ENCODE measurements at regions not wholly inside any gene's neighbourhood (a gene's known extent, or its start where the extent isn't known, plus 50 kb on each side); places are given as distances from the start of the nearest gene placed in this dataset.

DNA sequence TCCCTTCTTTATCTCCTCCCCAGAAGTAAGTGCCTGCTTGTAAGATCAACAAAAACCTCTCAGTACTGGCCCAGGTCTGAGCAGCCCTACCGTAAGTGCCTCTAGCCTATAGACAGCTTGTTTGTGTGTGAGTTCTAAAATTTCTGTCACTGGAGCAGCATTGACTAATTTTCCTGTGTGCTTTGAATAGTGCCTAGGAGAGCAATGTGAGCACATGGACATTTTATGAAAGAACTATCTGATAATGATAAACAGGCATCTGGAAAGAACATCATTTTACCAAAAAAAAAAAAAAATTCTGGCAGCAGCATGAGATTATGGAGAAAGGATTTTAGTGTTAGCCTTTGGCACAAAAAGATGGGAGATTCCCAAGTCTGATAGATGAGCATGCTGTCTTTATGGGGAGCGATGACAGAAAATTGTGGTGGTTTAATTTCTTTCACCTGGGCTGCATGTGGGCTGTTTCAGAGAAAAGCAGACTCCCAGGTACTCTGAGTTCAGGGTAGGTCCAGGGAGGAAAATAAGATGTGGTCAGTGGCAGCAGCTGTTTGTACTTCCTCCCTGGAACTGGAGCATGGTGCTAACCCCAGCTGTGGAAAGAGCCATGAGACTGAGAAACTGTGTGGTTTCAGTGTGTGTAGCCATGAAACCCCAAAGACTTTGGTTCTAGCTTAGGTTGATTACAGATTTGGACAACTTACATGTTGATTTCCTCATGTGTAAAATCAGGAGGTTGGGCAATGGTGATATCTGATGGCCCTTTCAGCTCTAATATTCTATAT is 419.9 kb downstream of the NTRK2 start:
- TF ChIP-seq, protein P1, sequence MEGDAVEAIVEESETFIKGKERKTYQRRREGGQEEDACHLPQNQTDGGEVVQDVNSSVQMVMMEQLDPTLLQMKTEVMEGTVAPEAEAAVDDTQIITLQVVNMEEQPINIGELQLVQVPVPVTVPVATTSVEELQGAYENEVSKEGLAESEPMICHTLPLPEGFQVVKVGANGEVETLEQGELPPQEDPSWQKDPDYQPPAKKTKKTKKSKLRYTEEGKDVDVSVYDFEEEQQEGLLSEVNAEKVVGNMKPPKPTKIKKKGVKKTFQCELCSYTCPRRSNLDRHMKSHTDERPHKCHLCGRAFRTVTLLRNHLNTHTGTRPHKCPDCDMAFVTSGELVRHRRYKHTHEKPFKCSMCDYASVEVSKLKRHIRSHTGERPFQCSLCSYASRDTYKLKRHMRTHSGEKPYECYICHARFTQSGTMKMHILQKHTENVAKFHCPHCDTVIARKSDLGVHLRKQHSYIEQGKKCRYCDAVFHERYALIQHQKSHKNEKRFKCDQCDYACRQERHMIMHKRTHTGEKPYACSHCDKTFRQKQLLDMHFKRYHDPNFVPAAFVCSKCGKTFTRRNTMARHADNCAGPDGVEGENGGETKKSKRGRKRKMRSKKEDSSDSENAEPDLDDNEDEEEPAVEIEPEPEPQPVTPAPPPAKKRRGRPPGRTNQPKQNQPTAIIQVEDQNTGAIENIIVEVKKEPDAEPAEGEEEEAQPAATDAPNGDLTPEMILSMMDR (IDR thresholded peaks at IDR 0.05; ENCODE audit: insufficient read depth, low read length, poor library complexity, severe bottlenecking) = no peak
- TF ChIP-seq EZH2phosphoT487 (conservative IDR thresholded peaks at IDR 0.05; ENCODE audit: low read length) = no peak
